GM19025 (cell line): ENCODE measurements at regions not wholly inside any gene's neighbourhood (a gene's known extent, or its start where the extent isn't known, plus 50 kb on each side); places are given as distances from the start of the nearest gene placed in this dataset.
"Not testable (repeated sequence)": the region's sequence is repeated elsewhere in the genome, so short reads cannot be mapped to it uniquely, and the experiment has no call there.

ENCODE experiments used
- ATAC-seq: cut with Tn5 transposase; IDR thresholded peaks from one replicate; pipeline ENCODE4 v1.9.1; 2021; ENCODE audit warnings: mild to moderate bottlenecking, low read depth, moderate library complexity; ENCODE audit not compliant: unreplicated experiment

- ATAC-seq = peak; percentile 61
Measured at GRCh38 chr13:59413126-59413525, 750.6 kb downstream of the DIAPH3 start.

DNA sequence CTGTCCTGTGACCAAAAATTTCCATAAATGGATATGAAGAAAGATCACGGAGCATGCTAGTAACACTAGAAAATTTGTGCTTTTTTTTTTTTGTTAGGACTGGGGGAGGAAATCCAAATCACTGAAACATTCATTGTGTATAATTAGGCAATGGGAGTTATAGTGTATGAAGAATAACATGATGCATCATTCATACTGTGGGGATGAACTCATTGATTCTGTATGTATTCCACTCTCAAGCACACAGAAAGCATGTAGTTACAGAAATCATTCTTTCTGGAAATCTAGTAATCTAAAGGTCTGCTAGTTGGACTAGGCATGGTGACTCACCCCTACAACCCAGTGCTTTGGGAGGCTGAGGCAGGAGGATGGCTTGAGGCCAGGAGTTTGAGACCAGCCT is 749.7 kb downstream of the DIAPH3 start:
- ATAC-seq = no peak

DNA sequence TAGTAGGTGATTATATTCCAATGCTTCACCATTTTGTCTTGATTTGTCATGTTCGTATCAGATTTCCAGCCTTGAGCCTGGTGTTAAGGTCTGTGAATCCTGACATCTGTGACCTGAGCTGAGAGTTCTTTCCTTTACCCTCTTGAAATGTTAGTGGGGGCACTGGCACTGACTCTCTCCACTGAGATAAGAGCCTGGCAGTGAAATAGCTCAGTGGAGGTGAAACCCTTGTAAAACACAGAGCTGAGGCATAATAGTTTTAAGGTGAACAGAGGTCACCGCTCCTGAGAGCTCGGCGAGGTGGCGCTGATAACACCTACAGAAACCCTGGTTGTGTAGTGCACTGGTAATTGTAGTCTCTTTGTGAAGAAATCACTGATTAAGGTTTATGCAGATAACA is 748.2 kb downstream of the DIAPH3 start:
- ATAC-seq = no peak

DNA sequence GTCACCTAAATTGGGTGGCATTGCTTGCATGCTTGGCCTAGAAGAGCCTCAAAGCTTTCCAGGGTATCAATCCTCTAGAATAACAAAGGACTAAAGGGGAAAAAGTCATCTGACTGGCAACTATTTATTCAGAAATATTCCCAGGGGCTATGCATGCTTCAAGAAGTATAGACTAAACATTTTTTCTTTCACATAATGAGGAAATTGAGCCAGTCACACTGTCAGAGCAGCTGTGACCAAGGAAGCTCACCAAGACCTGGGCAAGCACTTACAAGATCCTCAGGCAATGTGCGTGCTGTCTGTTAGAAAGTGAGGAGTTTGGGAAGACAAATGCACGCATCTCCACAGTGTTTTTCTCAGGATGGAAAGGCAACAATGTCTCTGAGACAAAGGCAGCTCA is 747.2 kb downstream of the DIAPH3 start:
- no peak for ATAC-seq

DNA sequence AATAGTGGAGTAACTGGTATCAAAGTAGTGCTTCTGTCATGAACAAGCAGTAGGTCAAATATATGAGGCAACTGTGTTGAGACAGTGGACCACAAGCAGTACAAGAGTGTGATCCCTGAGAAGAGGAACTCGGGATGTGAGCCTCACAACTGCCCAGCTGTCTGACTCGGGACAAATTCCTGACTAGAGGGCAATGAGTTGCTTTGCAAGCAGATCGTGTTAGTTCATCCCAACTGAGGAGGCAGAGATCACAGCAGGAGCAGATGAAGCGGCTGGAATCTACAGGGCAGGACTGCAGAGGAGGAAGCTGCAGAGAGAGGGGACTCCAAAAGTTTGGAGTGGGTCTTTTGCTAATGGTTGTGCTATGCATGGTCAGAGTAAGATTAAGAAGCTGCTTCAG is 741.1 kb downstream of the DIAPH3 start:
- no peak for ATAC-seq

- no peak for ATAC-seq
Measured at GRCh38 chr13:59423708-59424340, 739.9 kb downstream of the DIAPH3 start.

DNA sequence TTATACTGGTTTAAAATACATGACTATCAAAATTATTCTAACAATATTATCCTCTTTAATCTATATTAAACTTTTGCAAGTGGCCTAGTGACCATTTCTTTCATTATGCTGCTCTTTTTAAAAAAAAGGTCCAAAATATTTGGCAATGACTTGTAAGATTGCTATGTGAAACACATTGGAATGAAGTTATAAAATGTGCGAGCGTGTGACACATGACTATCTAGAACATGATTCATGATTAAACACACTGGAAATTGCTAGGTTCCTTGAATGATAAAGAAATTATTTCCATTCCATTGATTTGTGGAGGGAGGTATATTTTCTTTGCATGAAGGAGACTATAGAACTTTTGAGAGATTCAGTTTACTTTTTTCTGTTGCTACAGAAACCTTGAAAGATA is 739.1 kb downstream of the DIAPH3 start:
- no peak for ATAC-seq

DNA sequence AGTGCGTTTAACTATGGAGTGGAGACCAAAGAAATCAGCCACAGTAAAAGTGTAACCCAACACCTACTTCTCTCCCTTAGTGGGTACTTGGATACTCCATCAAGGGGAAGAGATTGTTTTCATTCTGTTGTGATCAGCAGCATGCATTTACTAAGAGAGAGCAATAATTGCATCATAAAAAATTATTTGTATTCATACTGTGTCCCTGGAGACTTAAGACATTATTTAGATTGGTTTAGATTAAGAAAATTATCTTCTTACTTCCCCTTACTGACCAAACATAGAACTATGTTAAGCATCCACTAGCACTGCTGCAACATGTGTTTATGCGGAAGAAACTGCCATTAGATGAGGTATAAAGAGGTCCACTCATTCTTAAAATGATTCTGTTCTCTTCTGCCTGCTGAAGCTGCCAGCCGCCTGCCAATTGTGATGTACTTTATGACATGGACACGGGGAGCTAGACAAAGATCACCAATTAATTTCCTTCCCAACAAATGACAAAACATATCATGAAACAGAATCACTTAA is 738.5 kb downstream of the DIAPH3 start:
- ATAC-seq = no peak

- no peak for ATAC-seq
Measured at GRCh38 chr13:59435024-59435423, 728.7 kb downstream of the DIAPH3 start.

DNA sequence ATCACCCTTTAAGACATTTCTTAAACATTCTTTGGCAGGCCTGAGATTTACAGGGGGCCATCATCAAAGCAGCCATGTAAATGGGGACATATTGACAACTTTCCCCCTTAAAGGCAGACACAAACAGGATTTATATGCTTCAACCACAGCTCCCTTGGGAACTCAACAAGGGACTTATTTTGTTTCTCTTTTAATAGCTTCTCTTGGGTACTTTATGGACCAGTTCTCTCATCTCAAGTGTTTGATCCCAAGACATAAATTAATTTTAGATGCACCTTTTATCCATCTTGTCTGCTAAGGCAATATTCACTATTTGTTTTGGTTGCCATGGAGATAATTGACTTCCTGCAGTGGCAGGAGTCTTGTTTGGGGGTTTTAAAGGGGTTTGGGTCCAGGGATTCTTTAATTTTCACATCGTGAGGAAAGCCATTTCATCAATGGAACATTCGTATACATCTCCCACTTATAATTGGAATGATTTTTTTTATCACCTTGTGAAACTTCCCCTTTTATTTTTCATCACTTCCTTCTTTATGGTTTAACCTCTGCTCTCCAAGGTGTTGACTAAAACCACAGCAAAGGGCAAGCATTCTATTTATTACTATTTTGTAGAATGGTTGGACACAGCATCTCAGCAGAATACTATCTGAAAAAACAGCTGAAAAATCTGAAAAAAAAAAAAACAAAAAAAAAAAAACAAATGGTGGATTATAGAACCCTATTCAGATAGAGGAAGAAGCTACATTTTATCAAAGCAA is 726.0 kb downstream of the DIAPH3 start:
- no peak for ATAC-seq

GRCh38 chr13:59439776-59440428 is 723.8 kb downstream of the DIAPH3 start:
- ATAC-seq = no peak

DNA sequence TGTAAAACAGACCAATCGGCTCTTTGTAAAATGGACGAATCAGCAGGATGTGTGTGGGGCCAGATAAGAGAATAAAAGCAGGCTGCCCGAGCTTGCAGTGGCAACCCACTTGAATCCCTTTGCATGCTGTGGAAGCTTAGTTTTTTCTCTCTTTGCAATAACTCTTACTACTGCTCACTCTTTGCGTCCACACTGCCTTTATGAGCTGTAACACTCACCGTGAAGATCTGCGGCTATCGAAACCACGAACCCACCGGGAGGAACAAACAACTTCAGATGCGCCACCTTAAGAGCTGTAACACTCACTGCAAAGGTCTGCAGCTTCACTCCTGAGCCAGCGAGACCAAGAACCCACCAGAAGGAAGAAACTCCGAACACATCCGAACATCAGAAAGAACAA is 722.7 kb downstream of the DIAPH3 start:
- ATAC-seq = not testable (repeated sequence)

DNA sequence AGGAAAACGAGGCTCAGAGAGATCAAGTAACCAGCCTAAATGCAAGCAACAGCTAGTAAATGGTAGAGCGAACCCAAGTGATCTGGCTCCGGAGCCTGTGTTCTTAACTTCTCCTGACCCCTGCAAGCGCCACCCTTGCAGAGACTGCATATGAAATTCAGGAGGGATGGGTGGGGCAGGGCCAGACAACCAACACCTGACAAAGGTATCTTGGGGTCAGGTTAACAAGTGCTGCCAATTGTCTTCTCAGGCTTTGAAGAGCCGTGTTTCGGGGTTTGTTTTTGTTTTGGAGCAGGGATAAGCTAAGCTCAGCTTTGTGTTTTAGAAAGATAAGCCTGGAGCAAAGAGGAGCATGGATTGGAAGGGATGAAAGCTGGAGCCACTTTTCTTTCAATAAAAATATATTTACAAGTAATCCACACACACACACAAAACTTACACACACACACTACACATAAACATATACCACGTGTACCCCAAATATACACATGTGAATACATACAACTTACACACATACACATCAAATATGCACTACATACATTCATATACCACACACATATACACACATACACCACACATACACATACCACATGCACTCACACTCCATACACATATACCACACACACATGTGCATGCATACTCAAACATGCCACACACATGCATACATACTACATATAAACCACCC is 722.0 kb downstream of the DIAPH3 start:
- no peak for ATAC-seq

DNA sequence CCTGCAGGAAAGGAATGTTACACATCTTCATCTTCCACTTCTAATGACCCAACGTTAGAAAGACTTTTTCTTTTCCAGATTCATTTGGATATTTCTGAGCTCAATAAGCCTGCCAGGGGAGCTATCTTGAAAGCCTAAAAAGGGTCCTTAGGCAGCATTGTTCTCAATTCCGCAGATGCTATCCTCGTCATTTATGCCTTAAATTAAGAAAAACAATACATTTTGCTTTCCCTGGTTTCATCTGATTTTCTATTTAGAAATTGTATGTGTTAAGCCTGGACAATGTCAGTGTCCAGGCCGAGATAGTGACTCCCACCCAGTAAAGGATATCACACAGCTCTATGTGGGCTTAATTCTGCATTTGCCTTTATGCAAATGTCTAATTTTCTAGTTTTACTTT is 721.3 kb downstream of the DIAPH3 start:
- ATAC-seq = no peak

- no peak for ATAC-seq
Measured at GRCh38 chr13:59442944-59443486, 720.7 kb downstream of the DIAPH3 start.

DNA sequence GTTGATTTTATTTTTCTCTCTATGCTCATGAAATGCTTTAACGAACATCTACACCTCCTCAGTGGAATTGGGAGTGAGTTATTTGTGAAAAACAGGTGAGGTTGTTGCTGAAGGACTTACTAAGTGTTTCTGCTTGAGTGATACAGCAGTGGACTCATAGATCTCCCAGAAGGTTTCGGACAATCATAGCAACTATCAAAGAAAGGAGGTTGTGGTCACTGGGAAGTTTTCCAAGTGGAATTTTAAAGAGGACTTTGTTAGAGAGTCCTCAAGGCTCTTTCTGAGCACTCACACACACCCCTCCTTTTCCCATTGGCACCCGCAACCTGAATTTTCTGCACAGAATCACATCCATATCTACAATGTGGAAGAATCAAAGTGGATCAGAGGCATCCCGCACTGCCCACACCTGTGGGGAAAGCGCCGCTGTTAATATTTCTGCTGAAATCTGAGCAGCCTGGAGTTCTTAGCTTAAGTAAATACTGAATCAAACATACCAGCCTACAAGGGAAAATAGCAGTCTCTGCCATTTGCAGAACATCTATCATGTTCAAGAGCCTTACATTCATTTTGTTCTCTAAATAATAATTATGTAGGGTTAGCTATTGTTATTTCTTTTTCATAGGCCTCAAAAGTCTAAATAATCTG is 719.4 kb downstream of the DIAPH3 start:
- no peak for ATAC-seq

GRCh38 chr13:59445812-59446211 is 717.9 kb downstream of the DIAPH3 start:
- no peak for ATAC-seq

DNA sequence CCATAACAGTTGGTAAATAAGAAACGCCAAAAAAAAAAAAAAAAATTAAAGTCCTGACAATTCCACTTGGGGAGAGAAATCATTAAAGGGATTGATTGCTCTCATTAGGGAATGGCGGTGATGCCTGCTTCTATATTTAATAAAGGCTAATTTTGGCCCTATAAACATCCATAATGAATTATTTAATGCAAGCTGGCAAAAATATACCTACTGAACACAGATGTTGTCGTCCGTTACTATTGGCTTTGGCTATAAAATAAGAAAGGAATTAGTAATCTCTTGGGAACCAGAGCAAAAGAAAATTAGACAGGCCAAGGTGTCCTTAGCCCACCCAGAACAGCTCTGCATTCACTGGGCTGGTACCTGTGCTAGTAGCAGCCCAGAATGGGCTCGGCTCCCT is 717.3 kb downstream of the DIAPH3 start:
- ATAC-seq = no peak

- ATAC-seq = no peak
Measured at GRCh38 chr13:59447031-59447430, 716.7 kb downstream of the DIAPH3 start.
